Heart right ventricle (tissue), 16 donors: ENCODE measurements at regions not wholly inside any gene's neighbourhood (a gene's known extent, or its start where the extent isn't known, plus 50 kb on each side); places are given as distances from the start of the nearest gene placed in this dataset.

ENCODE experiments used
- ATAC-seq, 8 donors: fragments of 200-7000 bp; cut with Tn5 transposase; one replicate each; pipeline ENCODE4 v1.9.1; 2020; ENCODE audit warnings: mild to moderate bottlenecking in 8 of 8, moderate library complexity in 8 of 8, moderate number of reproducible peaks in 1 of 8
- DNase-seq, 2 donors: peaks; one replicate each; pipeline ENCODE4 v3.0.0-alpha.2; 2020
- H3K27ac ChIP-seq, 10 donors: fragments of 200-600 bp; sonication (generic) in 2 of 10; one replicate each; pipeline versions ENCODE4 v1.5.0 to v1.8.0; 2020 to 2022; ENCODE audit warnings: mild to moderate bottlenecking in 3 of 10
- H3K27me3 ChIP-seq, 7 donors: fragments of 200-600 bp; one replicate each; pipeline ENCODE4 v1.8.0; 2021 to 2022; ENCODE audit warnings: mild to moderate bottlenecking in 2 of 7
- H3K36me3 ChIP-seq, 9 donors: fragments of 200-600 bp; sonication (generic) in 1 of 9; one replicate each; pipeline versions ENCODE4 v1.5.0 to v1.8.0; 2020 to 2022; ENCODE audit warnings: mild to moderate bottlenecking in 2 of 9
- H3K4me1 ChIP-seq, 9 donors: fragments of 200-600 bp; sonication (generic) in 1 of 9; one replicate each; pipeline versions ENCODE4 v1.5.0 to v1.8.0; 2020 to 2022; ENCODE audit warnings: mild to moderate bottlenecking in 4 of 9
- H3K4me3 ChIP-seq, 10 donors: fragments of 200-600 bp; sonication (generic) in 2 of 10; one replicate each; pipeline versions ENCODE4 v1.5.0 to v1.8.0; 2020 to 2022; ENCODE audit warnings: mild to moderate bottlenecking in 7 of 10, moderate library complexity in 2 of 10
- H3K9me3 ChIP-seq, 11 donors: fragments of 200-600 bp in 10 of 11; sonication (generic) in 2 of 11; one replicate each; pipeline versions ENCODE4 v1.5.0 to v1.8.0; 2013 to 2022; ENCODE audit warnings: mild to moderate bottlenecking in 2 of 11, control low read depth in 1 of 11, moderate library complexity in 1 of 11
- CTCF ChIP-seq, 9 donors: fragments of 200-600 bp; sonication (generic) in 2 of 9; IDR thresholded peaks; one replicate each; pipeline versions ENCODE4 v1.5.0 to v1.8.0; 2021 to 2022; ENCODE audit warnings: antibody characterized with exemption in 9 of 9, mild to moderate bottlenecking in 5 of 9, moderate library complexity in 1 of 9
- WGBS, 2 donors: extraction: QIAGEN DNeasy Blood & Tissue Kit; methylation state at CpG; one replicate each; pipeline ENCODE4 v1.1.7; 2013; ENCODE audit warnings: inconsistent platforms in 1 of 2; 5-methylcytosine and 5-hydroxymethylcytosine counted together
- intact Hi-C, 10 donors: fragments of 100-400 bp; cut with DNase I; formaldehyde crosslinking; loops; one replicate each; pipeline versions ENCODE4 v1.11.1 to v1.14.2; 2022
- donor health status: Arrhythmogenic right ventricular cardiomyopathy.
- donor health status: ischemic (EF 13 %, LVEDD 7.1; RV severe dilation, severe dysfunction).
- donor health status: healthy with polysubstance abuse.
- donor health status: DM: no; HTN: yes; CAD: no.
- donor health status: DM: no; HTN: no; CAD: no.
- donor health status: ischemic (EF 25% LVEDD 6.9; RV normal size, moderate dysfunction).
- donor health status: ischemic (EF 25% LVEDD 5.7; RV mildly dilated, moderate dysfunction).
- donor health status: healthy.
- donor health status: DM: yes; HTN: yes; CAD: no.
- donor health status: Ischemic cardiomyopathy.
- donor health status: ischemic (EF 35%, LVEDD 5.7; RV mildly dilated, moderate dysfunction).
- donor health status: nonischemic (EF 11% LVEDD 7.7; RV severe dilation, severe dysfunction).
- donor health status: DM: yes; HTN: yes; CAD: no.
- donor health status: PGD.
- donor health status: ischemic (EF 29% LVEDD 5.4; RV normal size, mild dysfunction).
- donor health status: nonischemic (EF 23%, LVEDD 6.1; RV moderate dilation, normal function).

DNA sequence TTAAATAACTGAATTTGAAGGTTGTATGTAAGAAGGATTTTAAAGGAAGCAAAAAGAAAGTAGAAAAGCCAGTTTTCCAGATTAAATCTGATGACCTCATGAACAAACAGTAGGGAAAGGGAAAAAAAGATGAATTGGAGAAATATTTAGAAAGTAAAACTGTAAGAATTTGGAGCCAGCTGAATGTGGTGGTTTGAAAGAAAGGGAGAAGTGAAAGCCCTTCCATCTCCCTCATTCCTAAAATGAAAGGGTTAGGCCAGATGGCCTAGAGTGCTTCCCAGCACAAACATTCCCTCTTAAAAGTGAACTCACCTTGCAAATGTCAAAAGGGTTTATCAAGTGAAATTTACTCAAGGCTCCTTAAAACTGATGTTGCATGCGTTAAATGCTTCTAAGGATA lies 139.3 kb upstream of the COL21A1 start:
- intact Hi-C loops = loop anchor here in 1 of 10 donors (10.0 kb wide), 1 partner anchor 58 kb away; no protein-coding TSS in a partner anchor
- no peak overlapping the region for H3K4me3 ChIP-seq
- no peak for TF ChIP-seq CTCF (IDR thresholded peaks at IDR 0.05)

DNA sequence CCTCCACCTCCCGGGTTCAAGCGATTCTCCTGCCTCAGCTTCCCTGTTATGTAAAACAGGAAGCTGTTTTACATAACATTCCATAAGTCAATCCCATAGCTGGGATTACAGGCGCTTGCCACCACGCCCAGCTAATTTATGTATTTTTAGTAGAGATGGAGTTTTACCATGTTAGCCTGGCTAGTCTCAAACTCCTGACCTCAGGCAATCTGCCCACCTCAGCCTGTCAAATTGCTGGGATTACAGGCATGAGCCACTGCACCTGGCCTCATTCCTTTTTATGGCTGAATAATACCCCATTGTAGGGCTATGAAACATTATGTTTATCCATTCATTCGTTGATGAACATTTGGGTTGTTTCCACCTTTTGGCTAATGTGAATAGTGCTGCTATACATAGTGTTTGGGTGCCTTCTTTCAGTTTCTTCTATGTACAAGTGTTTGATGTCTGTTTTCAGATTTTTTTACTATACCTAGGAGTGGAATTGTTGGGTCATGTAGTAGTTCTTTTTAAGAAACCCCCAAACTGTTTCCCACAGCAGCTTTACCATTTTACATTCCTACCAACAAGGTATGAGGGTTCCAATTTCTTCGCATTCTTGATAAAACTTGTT lies 138.7 kb upstream of the COL21A1 start:
- H3K4me3 ChIP-seq = no peak overlapping the region
- no peaks in the 10 kb centered on the region for H3K36me3 ChIP-seq
- ATAC-seq (no peak), DNase-seq (no peak)
- intact Hi-C loops = loop anchor here in 1 of 10 donors (10.0 kb wide), 1 partner anchor 59 kb away; no protein-coding TSS in a partner anchor
- no peak overlapping the region for H3K27ac ChIP-seq
- peaks cover 0 to 17% (median 0%) of the 10 kb centered on the region in 11 donors for H3K9me3 ChIP-seq
- TF ChIP-seq CTCF (IDR thresholded peaks at IDR 0.05) = no peak
- 89 to 90% methylated on average over 6 of the region's 6 CpGs for WGBS, 2 donors
- no peaks in the 10 kb centered on the region for H3K27me3 ChIP-seq
- peaks cover 0 to 19% (median 8%) of the 10 kb centered on the region in 9 donors for H3K4me1 ChIP-seq

More for the DNA sequence above, 139.3 kb upstream of the COL21A1 start:
- WGBS, 2 donors = 97 to 100% methylated on average over 1 of the region's 1 CpG
- Histone ChIP-seq H3K36me3 (no peaks in the 10 kb centered on the region), H3K9me3 (peaks cover 0 to 17% (median 0%) of the 10 kb centered on the region in 11 donors), H3K4me1 (peaks cover 0 to 19% (median 8%) of the 10 kb centered on the region in 9 donors), H3K27me3 (no peaks in the 10 kb centered on the region), H3K27ac (peak overlapping the region in 1 of 10 donors; percentile 28)
- ATAC-seq (no peak), DNase-seq (no peak)

DNA sequence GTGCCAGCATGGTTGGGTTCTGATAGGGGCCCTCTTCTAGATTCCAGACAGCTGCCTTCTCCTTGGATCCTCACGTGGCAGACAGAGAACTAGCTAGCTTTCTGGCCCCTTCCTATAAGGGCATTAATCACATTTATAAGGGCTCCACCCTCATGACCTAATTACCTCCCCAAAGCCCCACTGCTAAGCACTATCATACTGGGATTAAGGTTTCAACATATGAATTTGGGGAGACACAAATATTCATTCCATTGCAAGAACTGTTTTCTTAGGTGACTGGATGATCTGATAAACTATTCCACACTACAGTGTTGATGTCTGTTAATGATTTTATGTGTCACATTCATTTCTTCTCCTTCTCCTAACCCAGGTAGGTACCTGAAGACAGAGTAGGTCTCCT lies 135.8 kb upstream of the COL21A1 start:
- Histone ChIP-seq H3K4me1 (peaks cover 0 to 14% (median 8%) of the 10 kb centered on the region in 9 donors), H3K9me3 (peaks cover 0 to 5% (median 0%) of the 10 kb centered on the region in 11 donors), H3K36me3 (no peaks in the 10 kb centered on the region), H3K27me3 (no peaks in the 10 kb centered on the region), H3K27ac (no peak overlapping the region), H3K4me3 (no peak overlapping the region)
- 86 to 92% methylated on average over 1 of the region's 1 CpG for WGBS, 2 donors
- no peak for ATAC-seq
- TF ChIP-seq CTCF (IDR thresholded peaks at IDR 0.05) = no peak
- intact Hi-C loops = loop anchor here in 1 of 10 donors (10.0 kb wide), 1 partner anchor 62 kb away; no protein-coding TSS in a partner anchor
- no peak for DNase-seq

- no peak overlapping the region for H3K4me3 ChIP-seq
- no peaks in the 10 kb centered on the region for H3K27me3 ChIP-seq
- DNase-seq (no peak), ATAC-seq (no peak)
- H3K27ac ChIP-seq = no peak overlapping the region
- intact Hi-C loops = loop anchor here in 1 of 10 donors (10.0 kb wide), 1 partner anchor 62 kb away; no protein-coding TSS in a partner anchor
- peaks cover 0 to 8% (median 4%) of the 10 kb centered on the region in 9 donors for H3K4me1 ChIP-seq
- H3K36me3 ChIP-seq = no peaks in the 10 kb centered on the region
- H3K9me3 ChIP-seq = peaks cover 0 to 5% (median 0%) of the 10 kb centered on the region in 11 donors
- no peak for TF ChIP-seq CTCF (IDR thresholded peaks at IDR 0.05)
These were observed 135.1 kb upstream of the COL21A1 start for GRCh38 chr6:56382416-56382940.
